HG03442 (cell line): ENCODE measurements at regions not wholly inside any gene's neighbourhood (a gene's known extent, or its start where the extent isn't known, plus 50 kb on each side); places are given as distances from the start of the nearest gene placed in this dataset.
A peak's percentile ranks its signal among the peaks of the same experiment; 100 is the strongest.
"Not testable (repeated sequence)": the region's sequence is repeated elsewhere in the genome, so short reads cannot be mapped to it uniquely, and the experiment has no call there.

Experiments used
- ATAC-seq: cut with Tn5 transposase; IDR thresholded peaks from one replicate; pipeline ENCODE4 v1.9.1; 2021; ENCODE audit warnings: mild to moderate bottlenecking, moderate library complexity; ENCODE audit not compliant: unreplicated experiment

DNA sequence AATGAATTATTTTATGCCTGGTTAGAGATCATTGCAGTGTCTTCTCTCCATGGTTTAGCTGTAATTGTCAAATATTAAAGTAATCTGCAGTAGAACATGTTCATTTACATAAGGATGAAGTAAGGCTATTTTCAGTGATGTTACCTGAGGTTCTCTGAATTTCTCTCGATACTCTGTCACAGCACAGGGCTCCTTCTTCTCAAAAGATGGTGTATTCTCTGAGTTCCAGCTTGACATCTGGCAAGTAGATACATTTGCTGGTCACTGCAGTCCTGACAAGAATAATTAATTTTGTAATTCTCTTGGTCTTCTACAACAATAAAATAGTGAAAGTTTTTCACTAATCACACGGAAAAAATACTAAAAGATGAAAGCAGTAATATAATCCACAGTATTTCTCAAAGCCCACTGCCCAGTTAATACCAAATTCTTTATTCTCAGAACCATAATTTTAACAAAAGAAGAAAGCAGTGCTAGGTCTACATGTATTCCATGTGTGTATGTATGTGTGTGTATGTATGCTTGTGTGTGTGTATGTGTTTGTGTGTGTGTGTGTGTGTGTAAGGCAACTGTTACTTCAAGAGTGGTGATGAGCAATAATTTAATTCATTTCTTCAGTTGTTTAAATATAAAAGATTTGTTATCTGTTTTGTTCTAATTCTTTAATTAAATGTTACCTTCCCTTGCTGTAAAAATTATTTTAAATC, 1165.5 kb upstream of the SLC39A10 start:
- no peak for ATAC-seq

DNA sequence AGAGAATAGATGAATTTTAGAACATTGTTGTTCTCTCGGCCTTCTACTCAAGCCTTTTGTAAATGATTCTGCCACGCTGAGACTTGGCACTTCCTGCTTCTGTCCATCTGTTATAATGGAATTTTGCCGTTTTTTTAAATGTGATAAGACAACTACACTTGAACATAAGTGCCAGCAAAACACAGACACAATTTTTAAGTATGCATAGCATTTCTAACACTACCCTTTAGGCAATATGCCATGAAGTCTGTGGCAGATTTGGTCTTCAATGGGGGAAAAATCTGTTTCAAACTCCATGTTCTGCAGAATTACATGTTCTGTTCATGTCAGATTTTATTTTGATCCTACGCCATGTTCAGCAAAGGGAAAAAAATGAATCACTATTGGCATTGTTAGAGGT, 1170.7 kb upstream of the SLC39A10 start:
- ATAC-seq = no peak

DNA sequence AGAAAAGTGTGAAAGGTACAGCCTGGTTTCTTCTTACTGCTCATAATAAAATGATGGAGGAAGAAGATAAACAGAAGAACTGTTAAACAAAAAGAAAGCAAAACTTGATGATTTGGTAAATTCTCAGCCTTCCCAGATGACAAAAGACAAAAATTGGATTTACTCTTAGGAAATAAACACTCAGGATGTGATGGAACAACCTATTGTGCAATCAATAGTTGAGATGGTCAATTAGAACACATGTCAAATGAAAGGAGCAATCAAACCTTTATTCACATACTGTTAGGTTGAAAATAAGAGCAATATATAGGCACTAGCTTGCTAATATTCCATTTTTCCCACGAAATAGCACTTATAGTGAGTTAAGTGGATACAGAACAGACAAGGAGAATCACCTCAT, 1174.0 kb upstream of the SLC39A10 start:
- no peak for ATAC-seq

DNA sequence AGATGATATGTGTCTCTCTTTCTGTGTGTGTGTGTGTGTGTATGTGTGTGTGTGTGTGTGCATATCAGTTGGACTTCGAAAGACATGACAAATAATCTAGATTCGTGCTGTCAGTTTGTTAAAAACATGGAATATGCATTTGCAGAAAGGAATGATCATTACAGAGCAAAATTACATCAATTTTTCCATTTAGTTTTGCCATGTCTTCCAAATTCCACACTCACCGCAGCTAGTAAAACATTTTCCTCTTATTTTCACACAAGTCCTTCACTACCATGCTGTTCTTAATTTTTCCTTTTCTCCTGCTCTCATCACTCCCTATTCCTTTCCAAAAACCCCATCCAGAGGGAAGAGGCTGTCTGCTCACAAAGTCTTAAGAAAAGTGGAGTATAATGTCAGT, 1191.4 kb upstream of the SLC39A10 start:
- ATAC-seq = no peak

DNA sequence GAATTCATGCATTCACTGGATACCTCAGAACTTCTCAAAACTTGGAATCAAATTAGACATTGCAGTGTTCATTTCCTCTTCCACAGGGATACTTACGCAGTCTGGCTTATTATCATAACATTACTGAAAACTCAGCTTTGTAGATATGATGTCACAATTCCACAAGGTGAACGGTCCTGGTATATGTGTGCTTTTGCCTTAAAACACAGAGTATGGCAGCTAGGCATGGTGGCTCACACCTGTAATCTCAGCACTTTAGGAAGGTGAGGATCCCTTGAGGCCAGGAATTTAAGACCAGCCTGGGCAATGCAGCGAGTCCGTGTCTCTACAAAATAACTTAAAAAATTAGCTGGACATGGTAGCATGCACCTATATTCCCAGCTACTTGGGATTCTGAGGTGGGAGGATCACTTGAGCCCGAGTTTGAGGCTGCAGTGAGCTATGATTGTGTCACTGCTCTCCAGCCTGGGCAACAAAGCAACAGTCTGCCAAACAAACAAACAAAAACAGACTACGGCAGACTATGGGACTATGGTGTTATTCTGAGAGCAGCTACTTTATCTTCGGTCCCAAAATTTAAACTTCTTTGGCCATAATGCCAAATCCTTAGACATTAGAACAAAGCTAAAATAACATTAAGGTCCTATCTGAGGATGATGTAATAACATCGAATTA, 1191.9 kb upstream of the SLC39A10 start:
- ATAC-seq = no peak

DNA sequence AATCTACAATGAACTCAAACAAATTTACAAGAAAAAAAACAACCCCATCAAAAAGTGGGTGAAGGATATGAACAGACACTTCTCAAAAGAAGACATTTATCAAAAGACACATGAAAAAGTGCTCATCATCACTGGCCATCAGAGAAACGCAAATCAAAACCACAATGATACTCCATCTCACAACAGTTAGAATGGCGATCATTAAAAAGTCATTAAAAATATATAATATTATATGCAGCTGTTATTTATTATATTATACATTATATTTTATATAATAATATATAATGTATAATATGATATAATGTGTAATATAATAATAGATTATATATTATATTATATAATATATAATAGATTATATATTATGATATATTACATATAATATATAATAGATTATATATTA, 1194.1 kb upstream of the SLC39A10 start:
- ATAC-seq = not testable (repeated sequence)

DNA sequence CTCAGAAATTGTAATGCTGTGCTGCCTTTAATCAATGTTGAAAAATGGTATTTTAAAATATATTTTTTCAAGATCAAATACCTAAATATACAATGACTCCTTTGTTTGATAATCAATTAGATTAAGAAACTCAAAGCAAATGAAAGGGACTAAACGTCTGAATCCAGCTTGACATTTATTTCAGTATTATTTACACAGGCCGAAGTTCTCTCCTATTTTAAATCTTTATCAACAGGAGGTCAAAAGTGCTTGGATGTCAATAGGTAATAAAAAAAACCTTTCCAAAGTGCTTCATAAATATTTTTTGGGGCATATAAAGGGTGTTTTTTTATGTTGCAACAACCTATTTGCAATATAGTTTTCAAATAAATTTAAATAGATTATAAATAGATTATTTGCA, 1201.7 kb upstream of the SLC39A10 start:
- ATAC-seq = no peak

DNA sequence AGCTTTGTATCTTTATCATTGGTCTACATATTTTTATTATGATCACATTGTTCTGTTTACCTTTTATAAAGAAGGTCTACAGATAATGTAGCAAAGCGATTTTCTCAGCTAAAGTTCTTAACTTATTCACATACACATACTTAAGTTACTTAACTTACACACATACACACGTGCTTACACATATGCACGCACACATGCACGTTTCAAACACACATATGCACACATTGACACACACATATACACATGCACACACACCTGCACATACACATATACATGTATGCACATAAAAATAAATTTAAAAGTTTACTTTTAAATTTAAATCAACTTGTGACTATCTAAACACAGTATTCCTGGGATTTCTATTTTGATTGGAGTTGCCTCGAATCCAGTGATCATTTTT, 1204.5 kb upstream of the SLC39A10 start:
- no peak for ATAC-seq

DNA sequence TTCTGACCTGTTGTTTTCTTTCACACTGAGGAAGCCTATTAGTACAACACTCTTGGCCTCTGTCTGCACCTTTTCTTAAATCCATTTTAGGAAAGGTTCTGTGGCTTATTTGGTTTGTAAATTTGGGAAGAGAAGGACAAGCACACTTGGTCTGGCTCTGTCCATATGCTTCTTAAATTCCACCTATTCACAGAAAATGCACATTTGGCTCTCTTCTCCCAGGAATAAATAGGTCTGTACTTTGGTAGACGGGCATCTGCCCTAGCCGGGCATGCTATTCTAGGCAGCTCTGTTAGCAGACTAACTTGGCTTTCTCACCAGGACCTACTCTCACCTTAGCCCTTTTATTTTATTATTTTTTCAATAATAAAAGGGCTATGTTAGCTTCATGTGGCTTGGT, 1211.8 kb upstream of the SLC39A10 start:
- ATAC-seq = no peak

DNA sequence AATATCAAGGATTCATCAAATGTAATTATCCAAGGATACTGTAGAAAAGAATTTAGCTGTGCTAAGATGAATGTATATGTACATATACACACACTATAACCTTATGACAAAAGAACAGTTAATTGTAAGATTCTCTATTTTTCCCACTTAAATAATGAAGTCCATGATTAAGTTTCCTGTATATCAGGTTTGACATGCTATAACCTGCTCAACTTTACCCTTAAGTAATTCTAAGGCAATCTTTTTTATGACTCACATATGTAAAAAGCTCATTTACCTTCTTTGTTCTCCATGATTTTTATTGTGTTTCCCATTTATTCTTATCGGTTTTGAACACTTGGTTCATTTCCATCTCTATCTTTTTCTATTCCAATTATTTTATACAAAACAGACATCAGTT, 1213.1 kb upstream of the SLC39A10 start:
- no peak for ATAC-seq

DNA sequence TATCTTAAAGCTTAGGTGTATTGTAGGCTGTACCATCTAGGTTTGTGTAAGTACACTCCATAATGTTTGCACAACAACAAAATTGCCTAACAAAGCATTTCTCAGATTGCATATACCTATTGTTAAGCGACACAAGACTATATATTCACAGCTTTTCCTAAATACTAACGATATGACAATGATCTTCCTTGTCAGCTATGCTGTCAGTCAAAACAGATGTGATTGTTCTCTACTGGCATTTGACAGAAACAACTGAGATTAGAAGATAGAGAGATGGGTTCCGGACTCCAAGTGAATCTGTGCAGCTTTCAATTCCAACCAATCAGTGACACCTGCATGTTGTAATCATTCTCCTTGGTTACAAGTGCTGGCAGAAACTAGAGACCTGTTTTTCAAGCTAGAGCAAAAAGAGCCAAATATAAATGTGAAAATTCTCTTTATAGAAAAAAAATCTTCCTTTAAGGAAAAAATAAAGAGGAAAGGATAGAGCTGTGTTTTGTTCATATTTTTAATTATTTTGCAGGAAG, 1232.3 kb upstream of the SLC39A10 start:
- ATAC-seq = no peak

DNA sequence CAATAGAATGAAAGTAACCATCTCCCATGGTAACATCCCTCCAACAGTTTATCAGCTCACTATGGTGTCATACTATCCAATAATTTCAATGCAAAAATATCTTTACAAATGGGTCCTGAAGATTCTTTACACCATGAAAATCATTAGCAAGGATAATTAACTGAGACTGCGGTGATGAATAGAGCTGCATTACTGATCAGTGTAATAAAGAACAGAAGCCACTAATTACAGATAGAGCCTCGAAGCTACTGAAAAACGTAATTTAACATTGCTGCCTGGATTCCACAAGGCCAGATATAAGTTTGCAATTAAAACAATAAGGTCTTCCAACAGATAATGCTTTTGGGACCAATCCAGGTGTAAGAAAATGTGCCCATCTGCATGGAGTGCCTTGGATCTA, 1245.8 kb upstream of the SLC39A10 start:
- no peak for ATAC-seq

DNA sequence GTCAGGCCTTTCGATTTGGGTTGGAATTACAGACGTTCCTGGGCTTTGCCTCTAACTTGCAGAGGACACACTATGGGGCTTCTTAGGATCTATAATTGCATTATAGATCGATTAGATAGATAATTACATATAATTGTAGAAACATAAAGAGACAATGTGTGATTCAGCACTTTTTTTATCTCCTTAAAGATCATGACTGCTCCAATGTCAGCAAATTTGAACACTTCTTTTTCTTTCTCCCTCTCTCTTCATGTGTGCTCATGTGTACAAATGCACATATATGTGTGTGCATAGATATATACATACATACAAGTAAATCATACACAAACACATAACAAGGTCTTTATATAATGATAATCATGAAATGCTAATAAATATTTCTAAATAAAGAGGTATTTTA, 1261.2 kb upstream of the SLC39A10 start:
- no peak for ATAC-seq

DNA sequence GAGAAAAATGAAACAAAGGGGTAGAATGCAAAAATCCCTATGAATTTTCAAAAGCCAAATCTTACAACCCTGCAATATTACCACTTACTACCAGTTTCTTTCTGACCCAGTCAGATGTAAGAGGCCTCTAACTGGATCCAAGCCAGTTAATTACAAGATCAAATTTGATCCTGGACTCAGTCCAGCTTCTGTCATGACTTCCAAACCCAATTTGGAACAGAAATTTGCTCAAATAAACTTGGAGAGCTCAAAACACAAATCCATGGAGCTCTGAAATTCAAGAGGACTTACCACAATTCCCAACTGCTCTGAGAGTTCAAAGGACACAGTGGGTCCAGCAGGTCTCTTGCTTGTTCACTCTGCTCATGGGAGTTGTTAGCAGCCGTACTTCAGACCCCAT, 1271.7 kb upstream of the SLC39A10 start:
- ATAC-seq = no peak

DNA sequence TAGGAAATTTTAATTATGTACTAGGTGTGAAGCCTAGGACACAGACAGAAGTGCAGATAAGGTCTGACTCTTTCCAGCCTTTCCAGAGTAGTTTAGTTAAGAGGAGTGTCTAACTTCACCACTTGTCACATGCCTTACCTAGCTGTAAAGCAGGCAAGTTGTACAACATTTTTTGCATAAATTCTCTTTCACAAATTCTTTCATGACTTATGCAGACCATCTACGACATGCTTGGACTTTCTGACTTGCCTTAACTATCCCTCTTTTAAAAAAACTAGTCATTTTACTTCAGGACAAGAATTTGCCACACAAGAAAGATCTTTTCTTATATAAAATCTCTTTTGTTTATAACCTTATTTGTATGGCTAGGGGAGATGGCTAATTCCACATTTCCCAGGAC, 1273.6 kb upstream of the SLC39A10 start:
- no peak for ATAC-seq

DNA sequence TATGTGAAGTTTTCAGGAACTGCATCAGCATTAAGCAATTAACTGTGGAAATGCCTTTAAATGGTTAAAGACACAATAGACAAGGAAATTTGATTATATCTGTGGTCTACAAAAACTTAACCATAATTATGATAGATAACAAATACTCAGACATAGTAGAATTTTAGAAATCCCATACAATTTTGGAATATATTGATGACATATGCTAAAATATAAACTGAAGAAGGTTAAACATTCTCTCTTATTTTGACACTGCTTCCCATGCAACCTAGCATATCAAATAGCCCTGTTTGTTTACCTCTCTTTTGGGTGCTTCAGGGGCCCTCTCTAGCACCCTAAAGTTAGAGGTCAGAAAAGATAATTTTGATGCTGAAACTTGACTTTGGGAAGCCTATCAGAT, 1274.8 kb upstream of the SLC39A10 start:
- ATAC-seq = no peak

DNA sequence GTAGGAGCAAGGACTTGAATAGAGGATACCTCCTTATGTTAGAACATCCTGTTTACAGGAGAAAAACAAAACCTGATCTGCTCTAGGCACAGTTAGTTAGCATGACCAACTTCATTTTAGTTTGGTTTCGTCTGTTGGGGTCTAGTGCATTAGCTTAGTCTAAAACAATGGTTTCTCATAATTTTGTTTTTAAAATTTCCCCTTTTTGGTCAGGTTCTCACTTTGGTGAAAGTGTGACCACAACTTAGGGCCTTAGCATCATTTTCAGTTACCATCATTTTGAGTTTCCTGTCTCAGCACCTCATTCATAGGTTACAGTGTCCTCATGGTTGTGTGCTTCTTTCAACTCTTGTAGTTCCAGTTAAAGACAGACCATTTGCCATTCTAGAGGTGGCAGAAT, 1277.0 kb upstream of the SLC39A10 start:
- peak; percentile 82 for ATAC-seq

DNA sequence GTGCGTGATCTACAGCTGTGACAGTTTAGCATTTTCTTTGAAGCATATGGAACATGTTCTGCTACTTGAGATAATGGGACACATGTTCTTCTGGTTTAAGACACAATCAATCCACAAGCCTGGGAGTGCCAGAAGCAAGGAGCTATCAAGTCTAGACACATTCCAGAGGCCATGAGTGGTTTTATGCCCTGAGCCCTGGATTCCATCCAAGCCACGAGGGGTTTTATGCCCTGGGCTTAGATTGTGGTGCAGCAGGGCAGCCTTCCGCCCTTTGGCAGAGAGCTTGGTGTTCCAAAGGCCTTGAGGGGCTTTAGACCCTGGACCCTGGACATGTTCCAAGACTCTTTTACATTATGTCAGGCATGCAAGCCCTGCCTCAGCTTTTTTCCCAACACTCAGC, 1289.6 kb upstream of the SLC39A10 start:
- ATAC-seq = not testable (repeated sequence)

DNA sequence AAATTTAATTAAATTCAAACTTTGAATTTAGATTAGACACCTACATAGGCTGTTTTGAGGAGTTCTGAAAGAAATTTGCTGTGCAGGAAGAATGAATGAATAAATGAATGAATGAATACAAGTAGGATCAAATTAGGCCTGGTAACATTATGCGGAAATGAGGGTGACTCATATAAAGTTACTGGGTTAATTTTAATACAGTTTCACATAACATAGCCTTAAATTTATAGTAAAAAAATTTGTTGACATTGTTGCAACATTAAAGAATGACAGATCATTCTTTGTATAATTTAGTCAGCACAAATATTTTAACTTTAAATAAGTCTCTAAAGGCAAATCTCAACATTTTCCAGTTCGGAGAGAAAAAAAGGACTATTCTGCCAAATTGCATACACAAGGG, 1293.1 kb upstream of the SLC39A10 start:
- no peak for ATAC-seq

DNA sequence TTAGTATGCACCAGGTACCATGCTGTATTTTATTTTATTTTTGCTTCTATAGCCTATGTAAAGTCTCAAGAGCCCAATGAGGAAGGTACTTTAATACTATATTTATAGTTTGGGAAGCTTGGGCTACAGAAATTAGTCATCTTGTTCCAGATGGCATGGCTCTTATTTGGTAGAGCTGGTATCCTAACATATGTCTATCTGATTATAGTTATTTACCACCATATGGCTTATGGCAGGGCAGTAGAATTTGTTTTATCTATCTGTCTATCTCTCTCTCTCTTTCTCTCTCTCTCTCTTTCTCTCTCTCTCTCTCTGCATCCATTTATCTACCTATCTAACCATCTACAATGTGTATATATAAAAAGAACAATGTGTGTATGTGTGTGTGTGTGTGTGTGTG, 1293.7 kb upstream of the SLC39A10 start:
- no peak for ATAC-seq

DNA sequence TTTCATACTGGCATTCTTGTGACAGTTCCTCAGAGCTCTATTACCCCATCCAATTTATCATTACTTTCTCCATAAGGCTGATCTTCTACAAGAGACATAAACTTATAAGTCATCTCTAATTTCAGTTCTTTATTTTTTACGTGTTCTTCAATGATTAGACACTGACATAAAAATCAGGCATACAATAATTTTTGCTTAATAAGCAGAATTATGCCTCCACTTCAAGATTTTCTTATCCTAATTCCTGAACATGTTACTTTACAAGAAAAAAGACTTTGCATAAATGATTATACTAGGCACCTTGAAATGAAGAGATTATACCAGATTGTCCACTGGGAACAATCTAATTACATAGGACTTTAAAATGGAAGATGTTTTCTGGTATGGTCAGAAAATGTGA, 1304.5 kb upstream of the SLC39A10 start:
- no peak for ATAC-seq

DNA sequence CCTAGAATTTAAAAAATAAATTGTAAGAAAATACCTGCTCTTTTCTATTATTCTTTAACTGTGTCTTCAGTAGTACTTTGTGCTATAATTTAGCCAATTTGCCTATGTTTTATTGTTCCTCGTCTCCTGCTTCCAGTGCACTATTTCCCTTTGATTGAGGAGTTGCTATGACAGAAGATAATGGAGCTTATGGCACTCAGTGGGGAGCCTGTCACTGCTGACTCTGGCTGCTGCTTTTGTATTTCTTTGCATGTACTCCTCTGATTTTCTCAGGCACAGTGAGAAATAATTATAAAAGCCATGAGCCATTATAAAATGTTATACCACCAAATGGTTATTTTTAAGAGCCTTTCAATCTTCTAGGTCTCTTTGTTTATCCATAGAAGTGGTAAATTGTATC, 1310.8 kb upstream of the SLC39A10 start:
- ATAC-seq = no peak

DNA sequence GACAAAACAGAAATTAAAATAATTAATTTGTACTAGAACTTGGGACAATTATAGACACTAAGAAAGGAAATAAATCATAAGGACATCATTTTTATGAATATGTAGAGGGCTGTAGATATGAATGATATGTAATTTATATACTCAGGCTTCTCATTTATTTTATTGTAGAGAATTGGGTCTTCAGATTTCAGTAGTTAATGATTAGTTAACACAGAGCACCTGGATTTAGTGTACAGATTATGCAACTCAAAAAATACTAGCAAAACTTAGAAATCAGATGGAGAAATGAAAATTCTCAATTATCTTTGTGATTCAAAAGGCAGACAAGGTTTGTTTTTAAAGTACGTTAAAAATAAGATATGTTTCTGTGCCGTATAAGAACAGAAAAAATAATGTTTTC, 1311.7 kb upstream of the SLC39A10 start:
- no peak for ATAC-seq
